Astrocyte of the spinal cord (primary cell): ENCODE measurements at regions not wholly inside any gene's neighbourhood (a gene's known extent, or its start where the extent isn't known, plus 50 kb on each side); places are given as distances from the start of the nearest gene placed in this dataset.

Experiments
- DNase-seq: peaks from one replicate; pipeline ENCODE4 v3.0.0; 2011; ENCODE audit warnings: low read depth, low spot score
- H3K4me3 ChIP-seq: 2 replicates; pipeline ENCODE4 v1.5.1; 2011; ENCODE audit warnings: low read depth, mild to moderate bottlenecking, low read length, moderate library complexity
- CTCF ChIP-seq: IDR thresholded peaks from 2 replicates; pipeline ENCODE4 v1.5.1; 2012; ENCODE audit warnings: low read depth, mild to moderate bottlenecking, low read length, inconsistent platforms
- in situ Hi-C: cut with HindIII; loops from 2 replicates; pipeline ENCODE4 v1.10.0; 2017; ENCODE audit warnings: low sequenced_read_pairs

GRCh38 chr15:97528238-97528637, 432.3 kb upstream of the ARRDC4 start:
- no peak for DNase-seq
- TF ChIP-seq CTCF = no peak
- H3K4me3 ChIP-seq = no peak overlapping the region
- in situ Hi-C loops = no loop called here

- no peak for DNase-seq
- in situ Hi-C loops = no loop called here
- TF ChIP-seq CTCF = no peak
- H3K4me3 ChIP-seq = no peak overlapping the region
Observed at GRCh38 chr15:97545799-97546198, 414.7 kb upstream of the ARRDC4 start.

GRCh38 chr15:97547381-97547780, 413.1 kb upstream of the ARRDC4 start:
- in situ Hi-C loops = no loop called here
- DNase-seq = no peak
- H3K4me3 ChIP-seq = no peak overlapping the region
- no peak for TF ChIP-seq CTCF

- in situ Hi-C loops = no loop called here
- TF ChIP-seq CTCF = no peak
Observed at GRCh38 chr15:97561529-97561928, 399.0 kb upstream of the ARRDC4 start.

GRCh38 chr15:97563516-97563915, 397.0 kb upstream of the ARRDC4 start:
- no peak overlapping the region for H3K4me3 ChIP-seq
- in situ Hi-C loops = no loop called here
- no peak for DNase-seq
- TF ChIP-seq CTCF = no peak

More at GRCh38 chr15:97561529-97561928, 399.0 kb upstream of the ARRDC4 start:
- no peak overlapping the region for H3K4me3 ChIP-seq
- DNase-seq = no peak

GRCh38 chr15:97566961-97567360, 393.5 kb upstream of the ARRDC4 start:
- in situ Hi-C loops = no loop called here
- no peak overlapping the region for H3K4me3 ChIP-seq
- TF ChIP-seq CTCF = no peak
- DNase-seq = no peak

GRCh38 chr15:97567411-97567810, 393.1 kb upstream of the ARRDC4 start:
- in situ Hi-C loops = no loop called here
- no peak overlapping the region for H3K4me3 ChIP-seq
- no peak for TF ChIP-seq CTCF

More at GRCh38 chr15:97567411-97567810, 393.1 kb upstream of the ARRDC4 start:
- no peak for DNase-seq
